Activated CD8-positive, alpha-beta memory T cell treated with anti-CD3 and anti-CD28 coated beads for 24 hours (primary cell): ENCODE measurements at regions not wholly inside any gene's neighbourhood (a gene's known extent, or its start where the extent isn't known, plus 50 kb on each side); places are given as distances from the start of the nearest gene placed in this dataset.
"Not testable (repeated sequence)": the region's sequence is repeated elsewhere in the genome, so short reads cannot be mapped to it uniquely, and the experiment has no call there.

Experiments
- DNase-seq: peaks from one replicate; pipeline ENCODE4 v3.0.0-alpha.2; 2020

GRCh38 chr1:83194610-83195009 is 804.3 kb downstream of the TTLL7 start:
- not testable (repeated sequence) for DNase-seq

DNA sequence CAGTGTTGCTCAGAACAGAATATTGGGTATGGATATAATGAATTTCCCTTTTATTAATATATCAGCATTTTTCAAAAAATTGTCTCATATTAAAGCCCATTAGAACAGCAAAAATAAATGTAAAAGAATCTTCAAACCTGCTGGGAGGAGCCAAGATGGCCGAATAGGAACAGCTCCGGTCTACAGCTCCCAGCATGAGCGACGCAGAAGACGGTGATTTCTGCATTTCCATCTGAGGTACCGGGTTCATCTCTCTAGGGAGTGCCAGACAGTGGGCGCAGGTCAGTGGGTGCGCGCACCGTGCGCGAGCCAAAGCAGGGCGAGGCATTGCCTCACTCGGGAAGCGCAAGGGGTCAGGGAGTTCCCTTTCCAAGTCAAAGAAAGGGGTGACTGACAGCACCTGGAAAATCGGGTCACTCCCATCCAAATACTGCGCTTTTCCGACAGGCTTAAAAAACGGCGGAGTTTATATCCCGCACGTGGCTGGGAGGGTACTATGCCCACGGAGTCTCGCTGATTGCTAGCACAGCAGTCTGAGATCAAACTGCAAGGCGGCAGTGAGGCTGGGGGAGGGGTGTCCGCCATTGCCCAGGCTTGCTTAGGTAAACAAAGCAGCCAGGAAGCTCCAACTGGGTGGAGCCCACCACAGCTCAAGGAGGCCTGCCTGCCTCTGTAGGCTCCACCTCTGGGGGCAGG is 816.8 kb downstream of the TTLL7 start:
- DNase-seq, result not testable (repeated sequence)

- not testable (repeated sequence) for DNase-seq
These were observed 818.3 kb downstream of the TTLL7 start for GRCh38 chr1:83180621-83181020.

- DNase-seq, result not testable (repeated sequence)
These were observed 831.3 kb downstream of the TTLL7 start for GRCh38 chr1:83167634-83168033.

DNA sequence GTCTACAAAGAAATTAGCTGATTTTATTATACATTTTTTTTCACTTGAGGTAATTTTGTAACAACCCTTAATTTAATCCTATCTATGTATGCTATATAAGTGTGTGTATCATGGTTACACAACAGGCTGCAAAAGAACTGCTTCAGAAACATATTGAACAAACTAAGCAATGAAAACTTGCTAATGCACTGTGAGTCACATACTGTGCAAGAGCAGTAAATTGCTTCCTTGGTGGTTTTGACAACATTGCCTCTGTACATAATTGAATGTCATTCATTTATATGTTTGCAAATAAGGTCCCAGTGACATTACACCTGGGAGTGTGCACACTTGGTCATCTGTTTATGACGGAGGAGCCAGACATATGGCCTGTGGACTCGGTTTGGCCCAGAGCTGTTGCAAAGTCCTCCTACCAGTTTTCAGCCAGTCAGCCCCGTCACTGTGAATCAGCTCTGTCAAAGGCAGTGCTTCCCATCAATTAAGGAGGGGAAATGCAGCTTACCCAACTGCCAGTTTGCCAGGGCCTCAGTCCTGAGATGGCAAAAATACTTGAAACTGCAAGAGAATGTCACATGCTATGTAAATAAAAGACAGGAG is 835.0 kb downstream of the TTLL7 start:
- DNase-seq, result not testable (repeated sequence)

- DNase-seq, result not testable (repeated sequence)
These were observed 840.0 kb downstream of the TTLL7 start for GRCh38 chr1:83158924-83159323.

DNA sequence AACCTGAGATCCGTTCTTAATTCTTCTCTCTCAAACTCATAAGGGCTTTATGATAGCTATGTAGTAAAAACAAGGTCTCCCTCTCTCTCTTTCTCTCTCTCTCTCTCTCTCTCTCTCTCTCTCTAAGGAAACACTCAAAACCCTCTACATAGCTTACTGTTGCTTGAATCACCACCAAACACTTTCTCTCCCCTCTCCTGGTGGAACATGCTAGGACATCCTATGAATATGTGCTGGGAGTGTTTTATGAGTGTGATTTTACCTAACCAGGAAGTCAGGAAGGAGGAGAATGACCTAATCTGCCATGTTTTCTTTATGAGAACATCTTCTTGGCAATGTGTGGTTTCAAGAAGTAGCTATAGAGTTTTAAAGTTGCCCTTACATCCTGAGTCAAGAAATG is 844.6 kb downstream of the TTLL7 start:
- not testable (repeated sequence) for DNase-seq

DNA sequence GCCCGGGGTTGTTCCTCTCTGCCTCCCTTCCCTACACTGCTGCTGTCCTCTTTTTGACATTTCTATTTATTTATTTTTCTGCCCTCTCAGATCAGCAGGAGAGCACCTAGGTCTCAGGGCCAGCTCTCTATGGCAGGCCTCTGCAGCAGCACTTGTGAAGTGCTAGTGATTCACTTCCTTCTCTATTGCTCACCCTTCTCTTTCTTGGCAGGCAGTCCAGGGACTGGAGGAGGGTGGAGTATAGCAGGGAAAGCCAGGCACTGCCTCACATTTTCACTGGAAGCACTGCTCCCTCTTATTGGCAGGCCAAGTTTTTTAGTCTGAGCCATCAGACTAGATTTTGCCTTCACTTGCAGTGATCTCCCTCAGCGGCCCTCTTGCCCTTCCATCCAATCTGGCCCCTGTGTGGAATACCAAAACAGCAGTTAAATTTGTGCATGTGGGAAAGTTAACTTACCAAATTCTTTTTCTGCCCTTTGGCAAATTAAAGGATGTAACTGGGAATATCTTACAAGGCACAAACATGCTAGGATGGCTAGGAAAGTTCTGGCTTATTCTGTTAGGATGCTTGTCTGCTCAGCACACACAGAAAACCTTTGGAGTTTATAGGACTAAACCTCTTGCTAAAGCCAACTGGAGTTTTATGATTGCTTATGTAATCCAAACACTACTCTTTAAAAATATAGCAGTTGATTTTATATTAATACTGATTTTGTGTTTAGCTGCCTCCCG is 847.6 kb downstream of the TTLL7 start:
- DNase-seq, result not testable (repeated sequence)

DNA sequence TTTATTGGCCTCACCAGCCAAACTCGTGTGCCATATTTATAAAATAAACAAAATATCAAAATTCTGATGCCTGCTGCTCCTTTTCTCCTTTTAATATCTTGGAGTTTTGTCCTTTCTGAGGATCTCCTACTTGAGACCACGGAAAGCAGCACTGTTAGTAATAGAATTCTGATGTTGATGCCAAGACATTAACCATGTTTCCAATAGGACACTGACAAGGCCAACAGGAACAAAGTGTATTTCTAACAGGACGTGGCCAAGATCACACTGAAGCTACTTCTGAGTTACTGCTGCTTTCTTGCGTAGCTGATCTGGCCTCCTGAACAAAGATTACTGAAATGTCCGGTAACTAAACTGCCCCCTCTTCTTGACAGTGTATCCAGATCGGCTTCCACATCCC is 848.5 kb downstream of the TTLL7 start:
- DNase-seq, result not testable (repeated sequence)

DNA sequence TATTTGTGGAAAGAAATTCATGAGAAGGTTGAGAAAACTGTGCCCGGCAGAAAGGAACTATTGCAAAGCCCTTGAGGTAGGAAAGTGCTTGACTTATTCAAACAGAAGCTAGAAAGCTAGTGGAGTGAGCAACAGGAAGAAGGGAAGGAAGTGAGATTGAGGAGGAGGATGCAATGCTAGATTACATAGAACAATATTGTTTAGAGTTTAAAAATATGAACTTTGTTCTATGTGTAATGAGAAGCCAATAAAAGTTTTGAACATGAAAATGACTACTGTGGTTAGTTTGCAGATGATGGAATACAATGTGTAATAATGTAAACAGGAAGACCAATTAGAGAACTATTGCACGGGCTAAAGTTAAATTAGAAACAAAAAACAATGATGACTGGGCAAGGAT is 853.1 kb downstream of the TTLL7 start:
- DNase-seq, result not testable (repeated sequence)

DNA sequence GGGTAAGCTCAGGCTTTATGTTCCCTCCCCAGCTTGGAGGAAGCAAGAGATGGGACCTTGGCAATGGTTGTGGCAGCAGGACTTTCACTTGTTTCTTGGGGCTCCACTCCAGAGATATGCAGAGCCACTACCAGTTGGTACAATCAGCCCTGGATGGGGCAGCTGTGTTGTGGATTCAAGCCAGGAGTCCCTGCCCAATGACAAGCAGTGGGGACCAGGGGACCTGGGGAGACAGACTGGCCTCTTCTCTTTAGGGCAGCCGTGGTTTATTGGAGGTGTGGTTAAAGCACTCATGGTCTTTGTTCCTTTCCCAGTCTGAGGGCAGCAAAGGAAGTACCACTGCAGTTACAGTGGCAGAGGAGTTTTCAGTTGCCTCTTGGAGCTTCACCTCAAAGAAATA is 856.1 kb downstream of the TTLL7 start:
- not testable (repeated sequence) for DNase-seq

- not testable (repeated sequence) for DNase-seq
These were observed 863.3 kb downstream of the TTLL7 start for GRCh38 chr1:83135524-83136157.

DNA sequence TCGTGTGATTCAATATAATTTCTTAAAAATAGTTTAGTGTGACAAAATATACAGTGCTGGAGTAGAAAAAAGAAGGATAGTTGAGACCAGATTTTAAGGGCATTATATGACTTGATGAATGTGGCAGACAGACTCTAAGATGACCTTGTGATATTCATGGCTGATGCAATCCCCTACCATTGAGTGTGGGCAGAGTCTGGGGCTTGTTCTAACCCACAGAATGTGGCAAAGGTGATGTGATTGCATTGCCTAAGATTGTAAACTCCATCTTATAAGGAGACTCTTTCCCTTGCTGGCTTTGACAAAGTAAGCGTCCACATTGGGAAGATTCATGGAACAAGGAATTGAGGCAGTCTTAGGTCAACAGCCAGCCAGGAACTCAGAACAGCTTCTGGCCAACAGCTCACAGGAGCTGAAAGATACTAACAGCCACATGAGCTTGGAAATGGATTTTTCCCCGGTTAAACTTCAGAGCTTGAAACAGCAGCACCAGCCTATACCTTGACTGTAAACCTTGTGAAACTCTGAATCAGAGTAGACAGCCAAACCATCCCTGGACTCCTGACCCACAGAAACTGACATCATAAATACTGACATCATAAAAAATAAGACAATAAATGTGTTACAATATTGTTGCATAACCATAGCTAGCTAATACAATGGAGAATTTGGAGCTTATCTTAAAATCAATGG is 864.5 kb downstream of the TTLL7 start:
- DNase-seq, result not testable (repeated sequence)

GRCh38 chr1:83131692-83131955 is 867.3 kb downstream of the TTLL7 start:
- no peak for DNase-seq

DNA sequence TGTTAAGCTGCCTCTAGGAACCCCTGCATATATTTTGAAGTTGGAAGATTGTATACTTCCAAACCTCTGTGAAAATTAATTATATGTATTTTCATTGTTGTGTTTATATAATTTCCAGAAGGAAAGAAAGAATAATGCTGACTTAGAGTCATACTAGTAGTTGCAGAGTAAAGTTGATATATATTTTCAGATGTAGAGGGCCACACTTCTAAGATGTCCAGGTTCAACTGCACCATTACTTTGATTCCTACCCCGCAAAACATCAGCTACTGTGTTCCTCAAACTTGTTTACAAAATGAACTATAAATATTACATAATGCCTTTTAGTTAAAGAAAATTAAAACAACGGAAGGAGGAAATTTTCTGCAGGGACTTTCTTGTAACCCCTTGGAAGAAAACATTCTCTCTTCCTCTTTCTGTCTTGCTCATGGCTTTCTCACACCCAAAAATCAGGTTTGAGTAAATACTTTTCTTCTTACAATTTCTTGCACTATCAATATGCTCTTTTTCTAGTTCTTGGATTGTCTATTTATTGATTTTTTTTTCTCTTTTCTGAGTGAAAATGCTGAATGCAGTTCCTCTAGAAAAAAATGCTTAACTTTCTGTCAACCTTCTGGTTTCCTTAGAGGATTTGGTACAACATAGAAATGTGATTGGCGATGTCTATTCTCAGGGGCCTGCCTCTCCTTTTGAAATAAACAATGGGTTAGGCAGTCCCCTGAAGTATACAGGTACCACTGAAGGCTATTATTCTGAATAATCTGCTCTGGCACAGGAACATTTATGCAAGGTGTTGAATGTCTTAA is 867.8 kb downstream of the TTLL7 start:
- no peak for DNase-seq

GRCh38 chr1:83129107-83129506 is 869.8 kb downstream of the TTLL7 start:
- no peak for DNase-seq

DNA sequence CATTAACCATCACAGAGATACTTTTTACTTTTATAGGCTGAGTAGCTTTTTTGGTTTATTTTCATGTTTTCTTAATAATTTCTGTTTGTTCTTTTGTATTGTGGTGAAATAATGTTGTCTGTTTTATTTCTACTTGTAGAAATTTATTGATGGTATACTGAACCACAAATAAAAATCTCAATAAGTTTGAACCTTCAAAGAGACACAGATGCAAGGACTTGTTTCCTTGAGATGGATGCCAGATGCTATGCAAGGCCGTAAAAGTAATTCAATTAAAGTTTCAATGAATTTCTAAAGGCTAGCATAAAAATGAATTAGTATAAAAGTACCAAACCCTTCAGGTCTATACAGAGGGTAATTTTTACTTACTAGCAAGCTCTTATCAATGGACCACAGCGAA is 873.5 kb downstream of the TTLL7 start:
- DNase-seq, result no peak

DNA sequence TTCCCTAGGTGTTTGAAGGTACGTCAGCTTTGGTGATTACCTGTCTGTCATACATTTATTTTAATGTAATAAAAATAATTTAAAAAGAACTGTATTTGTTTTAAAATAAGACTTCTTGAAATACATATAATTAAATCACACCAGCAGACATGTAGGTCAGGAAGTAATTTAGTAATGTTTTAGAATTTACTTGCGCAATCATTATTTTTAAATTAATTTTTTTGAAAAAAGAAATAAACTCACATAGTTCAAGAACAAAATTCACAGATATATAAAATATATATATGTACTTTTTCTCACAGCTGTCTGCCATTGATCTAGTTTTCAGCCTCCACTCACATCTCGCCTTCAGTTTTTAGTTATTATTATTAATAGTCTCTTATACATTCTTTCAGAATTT is 875.9 kb downstream of the TTLL7 start:
- no peak for DNase-seq

DNA sequence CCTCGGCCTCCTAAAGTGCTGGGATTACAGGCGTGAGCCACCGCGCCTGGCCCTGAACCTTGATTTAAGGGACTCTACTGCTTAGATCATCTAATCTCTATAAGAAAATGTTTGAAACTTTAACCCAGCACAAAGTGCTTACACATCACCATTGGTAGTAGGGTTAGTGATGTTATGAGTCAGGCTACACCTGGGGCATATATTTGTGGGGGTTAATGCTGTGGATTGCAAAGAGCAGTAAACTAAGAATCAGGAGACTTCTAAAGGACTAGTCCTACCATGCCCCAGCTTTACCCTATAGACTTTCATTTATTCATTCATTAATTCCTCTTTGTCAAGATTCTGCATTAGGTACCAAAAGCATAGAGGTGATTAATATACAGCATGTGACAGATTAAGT is 880.5 kb downstream of the TTLL7 start:
- no peak for DNase-seq

DNA sequence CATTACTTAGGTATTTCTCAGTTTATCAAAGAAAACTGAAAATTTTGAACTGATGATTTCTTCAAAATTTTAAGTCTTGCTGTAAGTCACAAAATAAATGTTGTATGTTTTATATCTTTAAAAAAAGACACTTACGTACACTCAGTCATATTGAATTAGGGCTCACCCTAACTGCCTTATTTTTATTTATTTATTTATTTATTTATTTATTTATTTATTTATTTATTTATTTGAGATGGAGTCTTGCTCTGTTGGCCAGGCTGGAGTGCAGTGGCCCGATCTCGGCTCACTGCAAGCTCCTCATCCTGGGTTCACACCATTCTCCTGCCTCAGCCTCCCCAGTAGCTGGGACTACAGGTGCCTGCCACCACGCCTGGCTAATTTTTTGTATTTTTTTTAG is 881.9 kb downstream of the TTLL7 start:
- not testable (repeated sequence) for DNase-seq

DNA sequence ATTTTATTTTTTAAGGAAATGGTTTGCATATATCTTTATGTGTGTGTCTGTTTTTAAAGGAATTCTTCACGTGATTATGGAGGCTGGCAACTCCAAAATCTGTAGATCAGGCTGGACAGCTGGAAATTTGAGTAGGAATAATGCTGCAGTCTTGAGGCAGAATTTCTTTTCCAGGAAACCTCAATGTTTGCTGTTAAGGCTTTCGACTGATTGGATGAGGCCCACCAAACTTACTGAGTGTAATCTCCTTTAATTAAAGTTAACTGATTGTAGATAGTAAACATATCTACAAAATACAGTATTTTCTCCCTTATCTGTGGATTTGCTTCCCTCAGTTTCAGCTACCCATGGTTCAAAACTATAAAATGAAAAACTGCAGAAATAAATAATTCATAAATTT is 883.1 kb downstream of the TTLL7 start:
- DNase-seq, result no peak

- no peak for DNase-seq
These were observed 884.6 kb downstream of the TTLL7 start for GRCh38 chr1:83114136-83114834.
